GM12878 (cell line): ENCODE measurements at regions not wholly inside any gene's neighbourhood (a gene's known extent, or its start where the extent isn't known, plus 50 kb on each side); places are given as distances from the start of the nearest gene placed in this dataset.
"Not testable (repeated sequence)": the region's sequence is repeated elsewhere in the genome, so short reads cannot be mapped to it uniquely, and the experiment has no call there.

Source experiments
- CTCF ChIP-seq, 3 experiments: IDR thresholded peaks in 2 of 3; conservative IDR thresholded peaks in 1 of 3; 2 replicates each; pipeline ENCODE4 v1.5.1; 2011; ENCODE audit warnings: low read depth in 3 of 3, low read length in 3 of 3, mild to moderate bottlenecking in 3 of 3, control low read depth in 2 of 3, moderate library complexity in 2 of 3, inconsistent platforms in 1 of 3, mixed read lengths in 1 of 3; ENCODE audit not compliant: control insufficient read depth in 2 of 3, insufficient read depth in 1 of 3; ENCODE audit errors: extremely low read depth in 1 of 3
- ETV6 ChIP-seq, 2 experiments: fragments of 450-650 bp in 1 of 2; IDR thresholded peaks in 1 of 2; conservative IDR thresholded peaks in 1 of 2; 2 replicates each; pipeline ENCODE4 v1.6.1; 2014; ENCODE audit warnings: antibody characterized with exemption in 1 of 2, borderline replicate concordance in 1 of 2, low read depth in 1 of 2, mild to moderate bottlenecking in 1 of 2, moderate library complexity in 1 of 2
- JUNB ChIP-seq: IDR thresholded peaks from 2 replicates; pipeline ENCODE4 v1.6.1; 2016; ENCODE audit warnings: antibody characterized with exemption, mild to moderate bottlenecking
- KAT2A ChIP-seq: conservative IDR thresholded peaks from 2 replicates; pipeline ENCODE4 v1.6.1; 2011; ENCODE audit warnings: low read depth, low read length; ENCODE audit not compliant: control insufficient read depth
- MEF2B ChIP-seq: fragments of 450-650 bp; IDR thresholded peaks from 2 replicates; pipeline ENCODE4 v1.6.1; 2018; ENCODE audit warnings: mild to moderate bottlenecking, moderate library complexity; ENCODE audit not compliant: partially characterized antibody, poor library complexity, severe bottlenecking
- STAT1 ChIP-seq: fragments of 450-650 bp; conservative IDR thresholded peaks from 2 replicates; pipeline ENCODE4 v1.6.1; 2014; ENCODE audit warnings: antibody characterized with exemption, mild to moderate bottlenecking
- TARDBP ChIP-seq: IDR thresholded peaks from 2 replicates; pipeline ENCODE4 v1.6.1; 2016; ENCODE audit warnings: borderline replicate concordance
- TCF7 ChIP-seq: IDR thresholded peaks from 2 replicates; pipeline ENCODE4 v1.6.1; 2014; ENCODE audit warnings: antibody characterized with exemption, borderline replicate concordance
- TF ChIP-seq, protein P1 (sequence below): fragments of 450-650 bp; IDR thresholded peaks from 2 replicates; pipeline ENCODE4 v1.6.1; 2016; ENCODE audit warnings: mild to moderate bottlenecking

GRCh38 chr14:19169561-19170362 lies 202.5 kb downstream of the POTEM start:
- not testable (repeated sequence) for TF ChIP-seq STAT1; CTCF (IDR thresholded peaks at IDR 0.05 in 2 of 3, conservative IDR thresholded peaks at IDR 0.05 in 1 of 3; ENCODE audit: control insufficient read depth in 2 of 3, extremely low read depth in 1 of 3, insufficient read depth in 1 of 3, low read depth in 3 of 3, low read length in 3 of 3); JUNB; KAT2A; ETV6 (conservative IDR thresholded peaks at IDR 0.05 in 1 of 2, IDR thresholded peaks at IDR 0.05 in 1 of 2; ENCODE audit: borderline replicate concordance in 1 of 2, low read depth in 1 of 2); MEF2B; TARDBP; TCF7
- TF ChIP-seq, protein P1, sequence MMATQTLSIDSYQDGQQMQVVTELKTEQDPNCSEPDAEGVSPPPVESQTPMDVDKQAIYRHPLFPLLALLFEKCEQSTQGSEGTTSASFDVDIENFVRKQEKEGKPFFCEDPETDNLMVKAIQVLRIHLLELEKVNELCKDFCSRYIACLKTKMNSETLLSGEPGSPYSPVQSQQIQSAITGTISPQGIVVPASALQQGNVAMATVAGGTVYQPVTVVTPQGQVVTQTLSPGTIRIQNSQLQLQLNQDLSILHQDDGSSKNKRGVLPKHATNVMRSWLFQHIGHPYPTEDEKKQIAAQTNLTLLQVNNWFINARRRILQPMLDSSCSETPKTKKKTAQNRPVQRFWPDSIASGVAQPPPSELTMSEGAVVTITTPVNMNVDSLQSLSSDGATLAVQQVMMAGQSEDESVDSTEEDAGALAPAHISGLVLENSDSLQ, result not testable (repeated sequence)
